ENCODE measurements at regions not wholly inside any gene's neighbourhood (a gene's known extent, or its start where the extent isn't known, plus 50 kb on each side); places are given as distances from the start of the nearest gene placed in this dataset.

- TF ChIP-seq CTCF (conservative IDR thresholded peaks at IDR 0.05; ENCODE audit: low read length) (no peak), EZH2phosphoT487 (IDR thresholded peaks at IDR 0.05; ENCODE audit: borderline replicate concordance) (no peak)
- Histone ChIP-seq H4K20me1 (ENCODE audit: insufficient read depth, low read length, poor library complexity, severe bottlenecking) (no peaks in the 10 kb centered on the region), H3K27me3 (ENCODE audit: insufficient read depth, low read length, poor library complexity, severe bottlenecking) (no peaks in the 10 kb centered on the region), H3K9me2 (replicated peaks; ENCODE audit: low read depth, low read length) (no peaks in the 10 kb centered on the region), H3K79me2 (ENCODE audit: insufficient read depth, low read length) (no peaks in the 10 kb centered on the region), H3K4me1 (ENCODE audit: insufficient read depth, low read length, poor library complexity, severe bottlenecking) (no peaks in the 10 kb centered on the region), H3K9ac (ENCODE audit: low read depth, low read length, poor library complexity, severe bottlenecking) (no peak overlapping the region), H3K36me3 (ENCODE audit: insufficient read depth, low read length) (no peaks in the 10 kb centered on the region), H3K4me2 (ENCODE audit: low read depth, low read length, poor library complexity, severe bottlenecking) (no peak overlapping the region), H3F3A (ENCODE audit: low read depth) (no peaks in the 10 kb centered on the region), H2AFZ (ENCODE audit: low read length) (no peak overlapping the region), H3K4me3 (ENCODE audit: low read length, poor library complexity, severe bottlenecking) (no peak overlapping the region), H3K9me3 (ENCODE audit: insufficient read depth, low read depth, low read length) (no peaks in the 10 kb centered on the region)
Observed at GRCh38 chr13:47004540-47004939, 107.7 kb upstream of the HTR2A start.

GRCh38 chr13:47004027-47004426 is 107.2 kb upstream of the HTR2A start:
- no peaks in the 10 kb centered on the region for H3K9me3 ChIP-seq (ENCODE audit: insufficient read depth, low read depth, low read length)
- no peaks in the 10 kb centered on the region for H3K9me2 ChIP-seq (replicated peaks; ENCODE audit: low read depth, low read length)
- no peaks in the 10 kb centered on the region for H4K20me1 ChIP-seq (ENCODE audit: insufficient read depth, low read length, poor library complexity, severe bottlenecking)
- no peaks in the 10 kb centered on the region for H3K79me2 ChIP-seq (ENCODE audit: insufficient read depth, low read length)
- no peaks in the 10 kb centered on the region for H3K4me1 ChIP-seq (ENCODE audit: insufficient read depth, low read length, poor library complexity, severe bottlenecking)
- TF ChIP-seq EZH2phosphoT487 (IDR thresholded peaks at IDR 0.05; ENCODE audit: borderline replicate concordance) (no peak), CTCF (conservative IDR thresholded peaks at IDR 0.05; ENCODE audit: low read length) (no peak)
- no peaks in the 10 kb centered on the region for H3F3A ChIP-seq (ENCODE audit: low read depth)
- H3K27me3 ChIP-seq (ENCODE audit: insufficient read depth, low read length, poor library complexity, severe bottlenecking): no peaks in the 10 kb centered on the region
- H3K9ac ChIP-seq (ENCODE audit: low read depth, low read length, poor library complexity, severe bottlenecking): no peak overlapping the region
- H2AFZ ChIP-seq (ENCODE audit: low read length): no peak overlapping the region
- no peaks in the 10 kb centered on the region for H3K36me3 ChIP-seq (ENCODE audit: insufficient read depth, low read length)
- H3K4me3 ChIP-seq (ENCODE audit: low read length, poor library complexity, severe bottlenecking): no peak overlapping the region
- no peak overlapping the region for H3K4me2 ChIP-seq (ENCODE audit: low read depth, low read length, poor library complexity, severe bottlenecking)

- Histone ChIP-seq H3K4me1 (ENCODE audit: insufficient read depth, low read length, poor library complexity, severe bottlenecking) (no peaks in the 10 kb centered on the region), H3K9me3 (ENCODE audit: insufficient read depth, low read depth, low read length) (no peaks in the 10 kb centered on the region), H3K27me3 (ENCODE audit: insufficient read depth, low read length, poor library complexity, severe bottlenecking) (no peaks in the 10 kb centered on the region), H3K36me3 (ENCODE audit: insufficient read depth, low read length) (no peaks in the 10 kb centered on the region), H3K9me2 (replicated peaks; ENCODE audit: low read depth, low read length) (no peaks in the 10 kb centered on the region), H3K4me3 (ENCODE audit: low read length, poor library complexity, severe bottlenecking) (no peak overlapping the region), H4K20me1 (ENCODE audit: insufficient read depth, low read length, poor library complexity, severe bottlenecking) (no peaks in the 10 kb centered on the region), H3K79me2 (ENCODE audit: insufficient read depth, low read length) (no peaks in the 10 kb centered on the region), H3K9ac (ENCODE audit: low read depth, low read length, poor library complexity, severe bottlenecking) (no peak overlapping the region), H2AFZ (ENCODE audit: low read length) (no peak overlapping the region), H3F3A (ENCODE audit: low read depth) (no peaks in the 10 kb centered on the region), H3K4me2 (ENCODE audit: low read depth, low read length, poor library complexity, severe bottlenecking) (no peak overlapping the region)
- no peak for TF ChIP-seq CTCF (conservative IDR thresholded peaks at IDR 0.05; ENCODE audit: low read length)
- TF ChIP-seq EZH2phosphoT487 (IDR thresholded peaks at IDR 0.05; ENCODE audit: borderline replicate concordance): no peak
Observed at GRCh38 chr13:47000165-47000564, 103.3 kb upstream of the HTR2A start.

Measured in Loucy (cell line).